Bronchial epithelial cell (primary cell): ENCODE measurements at regions not wholly inside any gene's neighbourhood (a gene's known extent, or its start where the extent isn't known, plus 50 kb on each side); places are given as distances from the start of the nearest gene placed in this dataset.

ENCODE experiments used
- DNase-seq: peaks from one replicate; pipeline ENCODE4 v3.0.0-alpha.2; 2010; ENCODE audit warnings: low read depth
- FAIRE-seq: peaks from 2 replicates; lab custom pipeline; 2011; peaks lifted over from hg19 to GRCh38; lab: Jason Lieb, UNC
- H3K27me3 ChIP-seq: 2 replicates; pipeline ENCODE4 v1.5.1; 2011; ENCODE audit warnings: low read length; ENCODE audit not compliant: control insufficient read depth, insufficient read depth
- H3K36me3 ChIP-seq: 2 replicates; pipeline ENCODE4 v1.5.1; 2011; ENCODE audit warnings: low read length; ENCODE audit not compliant: control insufficient read depth, insufficient read depth
- H3K4me3 ChIP-seq: 2 replicates; pipeline ENCODE4 v1.5.1; 2011; ENCODE audit warnings: mild to moderate bottlenecking, low read depth, low read length, control low read depth
- CTCF ChIP-seq: IDR thresholded peaks from 2 replicates; pipeline ENCODE4 v1.5.1; 2011; ENCODE audit warnings: mild to moderate bottlenecking, moderate library complexity, low read length, control low read depth, inconsistent platforms; ENCODE audit not compliant: insufficient read depth, severe bottlenecking

- Histone ChIP-seq H3K36me3 (no peaks in the 10 kb centered on the region), H3K4me3 (no peak overlapping the region), H3K27me3 (no peaks in the 10 kb centered on the region)
- no peak for FAIRE-seq
- TF ChIP-seq CTCF: no peak
- no peak for DNase-seq
These were observed 410.6 kb downstream of the FGF9 start for GRCh38 chr13:22081430-22081829.

GRCh38 chr13:22082030-22082429 is 411.2 kb downstream of the FGF9 start:
- Histone ChIP-seq H3K4me3 (no peak overlapping the region), H3K27me3 (no peaks in the 10 kb centered on the region), H3K36me3 (no peaks in the 10 kb centered on the region)
- DNase-seq (no peak), FAIRE-seq (no peak)
- no peak for TF ChIP-seq CTCF

- Histone ChIP-seq H3K36me3 (no peaks in the 10 kb centered on the region), H3K4me3 (no peak overlapping the region), H3K27me3 (no peaks in the 10 kb centered on the region)
- FAIRE-seq (no peak), DNase-seq (no peak)
- no peak for TF ChIP-seq CTCF
These were observed 411.7 kb downstream of the FGF9 start for GRCh38 chr13:22082437-22083100.

GRCh38 chr13:22085001-22085400 is 414.1 kb downstream of the FGF9 start:
- Histone ChIP-seq H3K36me3 (no peaks in the 10 kb centered on the region), H3K4me3 (no peak overlapping the region), H3K27me3 (no peaks in the 10 kb centered on the region)
- FAIRE-seq (no peak), DNase-seq (no peak)
- no peak for TF ChIP-seq CTCF

- Histone ChIP-seq H3K27me3 (no peaks in the 10 kb centered on the region), H3K36me3 (no peaks in the 10 kb centered on the region), H3K4me3 (no peak overlapping the region)
- no peak for FAIRE-seq
- DNase-seq: no peak
- no peak for TF ChIP-seq CTCF
These were observed 415.9 kb downstream of the FGF9 start for GRCh38 chr13:22086597-22087330.
